ENCODE measurements at regions not wholly inside any gene's neighbourhood (a gene's known extent, or its start where the extent isn't known, plus 50 kb on each side); places are given as distances from the start of the nearest gene placed in this dataset.

GRCh38 chr7:93830141-93830925, 60.2 kb downstream of the TFPI2 start:
- no peak for TF ChIP-seq PAX5 (IDR thresholded peaks at IDR 0.05; ENCODE audit: insufficient read depth, low read length, severe bottlenecking)
- TF ChIP-seq TAF1 (IDR thresholded peaks at IDR 0.05; ENCODE audit: low read depth, low read length) = no peak
- TF ChIP-seq POU2F2 (IDR thresholded peaks at IDR 0.05; ENCODE audit: low read depth, low read length) = no peak
- no peak for TF ChIP-seq SPI1 (IDR thresholded peaks at IDR 0.05; ENCODE audit: low read depth, low read length)
- TF ChIP-seq POLR2A (IDR thresholded peaks at IDR 0.05; ENCODE audit: low read depth, low read length) = no peak
- TF ChIP-seq POLR2AphosphoS5 (IDR thresholded peaks at IDR 0.05; ENCODE audit: low read depth, low read length) = no peak
- no peak for DNase-seq (ENCODE audit: insufficient read length, low spot score)
- FAIRE-seq = no peak

- no peak for FAIRE-seq
- DNase-seq (ENCODE audit: insufficient read length, low spot score) = no peak
- TF ChIP-seq TAF1 (IDR thresholded peaks at IDR 0.05; ENCODE audit: low read depth, low read length) (no peak), POU2F2 (IDR thresholded peaks at IDR 0.05; ENCODE audit: low read depth, low read length) (no peak), PAX5 (IDR thresholded peaks at IDR 0.05; ENCODE audit: insufficient read depth, low read length, severe bottlenecking) (no peak)
Measured at GRCh38 chr7:93828260-93828659, 62.3 kb downstream of the TFPI2 start.

- no peak for TF ChIP-seq SPI1 (IDR thresholded peaks at IDR 0.05; ENCODE audit: low read depth, low read length)
- no peak for TF ChIP-seq POLR2A (IDR thresholded peaks at IDR 0.05; ENCODE audit: low read depth, low read length)
- no peak for TF ChIP-seq POU2F2 (IDR thresholded peaks at IDR 0.05; ENCODE audit: low read depth, low read length)
- no peak for TF ChIP-seq POLR2AphosphoS5 (IDR thresholded peaks at IDR 0.05; ENCODE audit: low read depth, low read length)
- no peak for TF ChIP-seq PAX5 (IDR thresholded peaks at IDR 0.05; ENCODE audit: insufficient read depth, low read length, severe bottlenecking)
- no peak for TF ChIP-seq TAF1 (IDR thresholded peaks at IDR 0.05; ENCODE audit: low read depth, low read length)
- FAIRE-seq (no peak), DNase-seq (ENCODE audit: insufficient read length, low spot score) (no peak)
Measured at GRCh38 chr7:93823621-93824020, 66.9 kb downstream of the TFPI2 start.

- DNase-seq (ENCODE audit: insufficient read length, low spot score) (no peak), FAIRE-seq (no peak)
- TF ChIP-seq POU2F2 (IDR thresholded peaks at IDR 0.05; ENCODE audit: low read depth, low read length) (no peak), TAF1 (IDR thresholded peaks at IDR 0.05; ENCODE audit: low read depth, low read length) (no peak), SPI1 (IDR thresholded peaks at IDR 0.05; ENCODE audit: low read depth, low read length) (peak; percentile 71)
Measured at GRCh38 chr7:93821463-93821862, 69.1 kb downstream of the TFPI2 start.

- no peak for DNase-seq (ENCODE audit: insufficient read length, low spot score)
- TF ChIP-seq SPI1 (IDR thresholded peaks at IDR 0.05; ENCODE audit: low read depth, low read length) (no peak), POLR2AphosphoS5 (IDR thresholded peaks at IDR 0.05; ENCODE audit: low read depth, low read length) (no peak), POU2F2 (IDR thresholded peaks at IDR 0.05; ENCODE audit: low read depth, low read length) (no peak), TAF1 (IDR thresholded peaks at IDR 0.05; ENCODE audit: low read depth, low read length) (no peak), POLR2A (IDR thresholded peaks at IDR 0.05; ENCODE audit: low read depth, low read length) (no peak), PAX5 (IDR thresholded peaks at IDR 0.05; ENCODE audit: insufficient read depth, low read length, severe bottlenecking) (no peak)
- FAIRE-seq = no peak
Measured at GRCh38 chr7:93819699-93820098, 70.9 kb downstream of the TFPI2 start.

GRCh38 chr7:93817526-93817925, 73.0 kb downstream of the TFPI2 start:
- no peak for TF ChIP-seq PAX5 (IDR thresholded peaks at IDR 0.05; ENCODE audit: insufficient read depth, low read length, severe bottlenecking)
- TF ChIP-seq TAF1 (IDR thresholded peaks at IDR 0.05; ENCODE audit: low read depth, low read length) = no peak
- no peak for TF ChIP-seq SPI1 (IDR thresholded peaks at IDR 0.05; ENCODE audit: low read depth, low read length)
- TF ChIP-seq POLR2AphosphoS5 (IDR thresholded peaks at IDR 0.05; ENCODE audit: low read depth, low read length) = no peak
- TF ChIP-seq POU2F2 (IDR thresholded peaks at IDR 0.05; ENCODE audit: low read depth, low read length) = no peak
- no peak for TF ChIP-seq POLR2A (IDR thresholded peaks at IDR 0.05; ENCODE audit: low read depth, low read length)
- DNase-seq (ENCODE audit: insufficient read length, low spot score) (no peak), FAIRE-seq (no peak)

- TF ChIP-seq POU2F2 (IDR thresholded peaks at IDR 0.05; ENCODE audit: low read depth, low read length) (no peak), TAF1 (IDR thresholded peaks at IDR 0.05; ENCODE audit: low read depth, low read length) (no peak), SPI1 (IDR thresholded peaks at IDR 0.05; ENCODE audit: low read depth, low read length) (no peak), PAX5 (IDR thresholded peaks at IDR 0.05; ENCODE audit: insufficient read depth, low read length, severe bottlenecking) (no peak), POLR2A (IDR thresholded peaks at IDR 0.05; ENCODE audit: low read depth, low read length) (no peak), POLR2AphosphoS5 (IDR thresholded peaks at IDR 0.05; ENCODE audit: low read depth, low read length) (no peak)
- no peak for FAIRE-seq
- no peak for DNase-seq (ENCODE audit: insufficient read length, low spot score)
Measured at GRCh38 chr7:93817004-93817403, 73.5 kb downstream of the TFPI2 start.

GRCh38 chr7:93813514-93813913, 77.0 kb downstream of the TFPI2 start:
- no peak for TF ChIP-seq SPI1 (IDR thresholded peaks at IDR 0.05; ENCODE audit: low read depth, low read length)
- TF ChIP-seq TAF1 (IDR thresholded peaks at IDR 0.05; ENCODE audit: low read depth, low read length) = no peak
- TF ChIP-seq POU2F2 (IDR thresholded peaks at IDR 0.05; ENCODE audit: low read depth, low read length) = no peak
- TF ChIP-seq POLR2A (IDR thresholded peaks at IDR 0.05; ENCODE audit: low read depth, low read length) = no peak
- no peak for TF ChIP-seq PAX5 (IDR thresholded peaks at IDR 0.05; ENCODE audit: insufficient read depth, low read length, severe bottlenecking)
- TF ChIP-seq POLR2AphosphoS5 (IDR thresholded peaks at IDR 0.05; ENCODE audit: low read depth, low read length) = no peak
- no peak for FAIRE-seq

GRCh38 chr7:93812061-93812460, 78.5 kb downstream of the TFPI2 start:
- FAIRE-seq (no peak), DNase-seq (ENCODE audit: insufficient read length, low spot score) (no peak)
- no peak for TF ChIP-seq PAX5 (IDR thresholded peaks at IDR 0.05; ENCODE audit: insufficient read depth, low read length, severe bottlenecking)
- no peak for TF ChIP-seq POLR2AphosphoS5 (IDR thresholded peaks at IDR 0.05; ENCODE audit: low read depth, low read length)
- no peak for TF ChIP-seq SPI1 (IDR thresholded peaks at IDR 0.05; ENCODE audit: low read depth, low read length)
- TF ChIP-seq POLR2A (IDR thresholded peaks at IDR 0.05; ENCODE audit: low read depth, low read length) = no peak
- TF ChIP-seq TAF1 (IDR thresholded peaks at IDR 0.05; ENCODE audit: low read depth, low read length) = no peak

More at GRCh38 chr7:93813514-93813913, 77.0 kb downstream of the TFPI2 start:
- no peak for DNase-seq (ENCODE audit: insufficient read length, low spot score)

- no peak for DNase-seq (ENCODE audit: insufficient read length, low spot score)
- TF ChIP-seq POLR2AphosphoS5 (IDR thresholded peaks at IDR 0.05; ENCODE audit: low read depth, low read length) = no peak
- TF ChIP-seq POLR2A (IDR thresholded peaks at IDR 0.05; ENCODE audit: low read depth, low read length) = no peak
- no peak for TF ChIP-seq SPI1 (IDR thresholded peaks at IDR 0.05; ENCODE audit: low read depth, low read length)
- TF ChIP-seq TAF1 (IDR thresholded peaks at IDR 0.05; ENCODE audit: low read depth, low read length) = no peak
- no peak for TF ChIP-seq PAX5 (IDR thresholded peaks at IDR 0.05; ENCODE audit: insufficient read depth, low read length, severe bottlenecking)
- TF ChIP-seq POU2F2 (IDR thresholded peaks at IDR 0.05; ENCODE audit: low read depth, low read length) = no peak
- no peak for FAIRE-seq
Measured at GRCh38 chr7:93811198-93811597, 79.4 kb downstream of the TFPI2 start.

Measured in GM12891 (cell line).